ENCODE measurements at regions not wholly inside any gene's neighbourhood (a gene's known extent, or its start where the extent isn't known, plus 50 kb on each side); places are given as distances from the start of the nearest gene placed in this dataset.
"Not testable (repeated sequence)": the region's sequence is repeated elsewhere in the genome, so short reads cannot be mapped to it uniquely, and the experiment has no call there.

DNA sequence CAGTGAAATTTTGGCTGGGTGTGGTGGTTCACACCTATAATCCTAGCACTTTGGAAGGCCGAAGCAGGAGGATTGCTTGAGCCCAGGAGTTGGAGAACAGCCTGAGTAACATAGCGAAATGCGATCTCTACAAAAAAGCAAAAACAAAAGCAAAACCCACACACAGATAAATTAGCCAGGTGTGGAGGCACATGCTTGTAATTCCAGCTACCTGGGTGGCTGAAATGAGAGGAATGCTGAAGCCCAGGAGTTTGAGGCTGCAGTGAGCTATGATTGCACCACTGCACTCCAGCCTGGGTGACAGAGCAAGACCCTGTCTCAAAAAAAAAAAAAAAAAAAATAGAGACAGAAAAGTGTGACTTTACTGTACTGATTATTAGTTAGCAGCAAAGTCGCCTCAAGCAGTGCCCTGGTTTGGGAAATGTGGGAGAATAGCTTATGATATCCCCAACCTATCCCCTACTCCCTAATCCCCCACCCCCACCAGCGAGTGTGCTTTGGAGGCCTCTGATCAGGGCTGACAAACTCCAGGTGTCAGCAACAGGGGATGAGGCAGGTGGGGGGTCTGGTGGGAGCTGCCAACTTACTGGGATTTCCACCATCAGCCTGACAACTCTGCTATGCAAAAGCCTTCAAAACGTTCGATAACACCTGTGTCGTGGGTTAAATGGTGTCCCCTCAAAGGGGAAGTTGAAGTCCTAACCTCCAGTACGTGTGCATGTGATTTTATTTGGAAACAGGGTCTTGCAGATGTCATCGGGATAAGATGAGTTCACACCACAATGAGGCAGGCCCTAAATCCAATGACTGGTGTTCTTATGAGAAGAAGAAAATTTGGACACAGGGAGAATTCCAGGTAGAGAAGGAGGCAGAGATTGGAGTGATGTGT, 124.7 kb upstream of the SDK1 start:
- ChIA-PET CTCF (interaction anchor here (0.7 to 0.9 kb wide), 2 partner anchors 14 to 667 kb away, joined by 3 to 4 read pairs; no protein-coding TSS in a partner anchor), POLR2A (no interaction called here)

DNA sequence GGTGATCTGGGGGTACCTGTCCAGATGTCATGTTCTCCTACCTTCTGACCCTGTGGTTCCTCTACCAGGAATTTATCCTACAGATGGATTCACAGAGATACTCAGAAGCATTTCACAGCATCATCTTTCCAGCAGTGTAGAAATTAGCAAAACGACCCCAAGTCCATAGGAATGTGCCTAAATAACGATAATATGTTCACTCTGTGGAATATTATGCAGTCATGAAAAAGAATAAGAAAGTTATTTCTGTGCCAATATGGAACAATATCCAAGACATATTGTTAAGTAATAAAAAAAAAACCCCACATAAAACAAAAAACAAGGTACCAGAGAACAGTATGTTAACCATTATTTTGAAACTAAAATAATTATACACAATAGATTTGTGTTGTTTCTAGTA, 123.8 kb upstream of the SDK1 start:
- CTCF ChIA-PET, result no interaction called here
- POLR2A ChIA-PET, result no interaction called here

DNA sequence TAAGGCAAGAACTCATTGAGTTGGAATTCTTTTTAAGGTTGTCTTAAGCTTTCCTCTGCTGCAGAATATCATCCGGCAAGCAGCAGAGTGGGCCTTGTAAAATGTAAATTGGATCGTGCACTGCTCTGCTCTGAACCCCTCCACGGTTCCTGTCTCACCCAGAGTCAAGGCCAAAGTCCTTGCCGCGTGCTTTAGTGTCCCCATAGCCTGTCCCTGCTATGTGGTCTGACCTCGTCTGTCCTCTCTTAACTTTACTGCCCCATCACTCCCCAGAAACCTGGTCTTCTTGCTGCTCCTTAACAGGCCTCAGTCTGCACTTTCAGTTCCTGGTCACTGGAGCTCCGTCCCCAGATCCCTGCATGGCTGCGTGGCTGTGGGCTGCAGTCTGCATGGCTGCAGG, 121.6 kb upstream of the SDK1 start:
- ChIA-PET POLR2A (no interaction called here), CTCF (no interaction called here)

DNA sequence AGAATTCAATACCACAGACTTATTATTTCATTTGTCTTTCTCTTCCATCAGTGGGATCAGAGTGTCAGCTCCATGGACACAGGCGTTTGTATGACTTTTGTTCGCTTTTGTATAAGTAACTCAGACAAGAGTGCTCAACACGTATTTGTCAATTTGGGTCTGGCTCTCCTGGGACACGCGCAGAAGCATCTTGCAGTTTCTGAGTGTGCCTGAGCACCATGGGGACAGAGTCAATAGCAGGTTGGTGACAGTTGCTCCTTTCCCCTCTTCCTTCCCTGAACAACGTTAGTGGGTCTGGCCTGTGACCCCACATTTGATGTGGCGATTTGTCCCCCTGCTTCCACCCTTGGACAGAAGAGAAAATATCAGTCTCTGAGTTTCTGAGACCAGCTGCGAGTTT, 120.4 kb upstream of the SDK1 start:
- POLR2A ChIA-PET, result no interaction called here
- CTCF ChIA-PET, result no interaction called here

DNA sequence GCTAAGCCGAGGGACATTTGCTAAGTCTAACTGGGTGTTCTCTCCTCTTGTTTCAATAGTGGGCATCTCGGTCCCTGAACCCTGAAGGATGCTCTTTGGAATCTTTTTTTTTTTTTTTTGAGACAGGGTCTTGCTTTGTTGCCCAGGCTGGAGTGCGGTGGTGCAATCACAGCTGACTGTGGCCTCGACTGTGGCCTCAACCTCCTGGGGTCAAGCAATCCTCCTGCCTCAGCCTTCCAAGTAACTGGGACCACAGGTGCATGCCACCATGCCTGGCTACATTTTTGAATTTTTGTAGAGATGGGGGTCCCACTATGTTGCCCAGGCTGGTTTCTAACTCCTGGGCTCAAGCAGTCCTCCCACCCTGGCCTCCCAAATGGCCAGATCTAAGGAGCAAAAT, 119.0 kb upstream of the SDK1 start:
- CTCF ChIA-PET, POLR2A ChIA-PET: not testable (repeated sequence)

DNA sequence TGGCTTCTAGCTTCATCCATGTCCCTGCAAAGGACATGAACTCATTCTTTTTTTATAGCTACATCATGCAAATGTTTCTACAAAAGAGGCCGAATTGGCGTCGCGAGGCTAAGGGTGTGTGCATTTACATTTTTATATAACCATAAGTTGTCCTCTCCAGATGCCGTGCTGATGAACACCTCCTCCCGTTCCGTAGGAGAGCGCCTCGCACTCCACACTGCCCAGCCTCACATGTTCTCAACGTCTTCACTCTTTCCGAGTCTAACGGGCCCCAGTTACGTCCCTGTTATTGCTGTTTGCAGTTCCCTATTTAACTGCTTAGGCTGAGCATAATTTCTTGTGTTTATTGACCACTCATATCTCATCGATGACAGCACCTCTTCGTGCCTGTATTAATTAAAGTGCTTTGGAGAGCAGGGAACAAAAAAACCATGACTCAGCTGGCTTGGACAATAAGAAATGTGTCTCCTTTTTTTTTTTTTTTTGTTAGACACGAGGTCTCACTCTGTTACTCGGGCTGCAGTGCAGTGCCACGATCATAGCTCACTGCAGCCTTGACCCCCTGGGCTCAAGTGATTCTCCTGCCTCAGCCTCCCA, 113.5 kb upstream of the SDK1 start:
- CTCF ChIA-PET, result no interaction called here

DNA sequence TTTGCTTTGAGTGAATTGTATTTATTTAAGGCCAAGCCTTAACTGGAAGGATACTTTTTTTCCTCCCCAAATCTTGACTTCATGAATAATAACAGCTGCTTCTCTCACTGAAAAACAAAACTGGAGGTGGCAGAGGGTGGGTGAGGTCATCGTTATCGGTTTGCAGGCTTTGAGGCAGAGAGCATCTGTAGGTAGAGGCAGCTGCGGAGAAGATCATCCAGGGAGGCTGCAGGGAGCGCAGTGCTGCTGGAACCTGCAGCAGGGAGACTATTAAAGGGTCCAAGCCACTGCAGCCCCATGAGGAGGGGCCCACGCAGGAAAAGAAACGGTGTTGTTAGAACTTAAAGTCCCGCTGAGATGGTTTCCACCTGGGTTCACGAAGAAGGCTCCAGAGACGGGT, 112.1 kb upstream of the SDK1 start:
- ChIA-PET CTCF (no interaction called here), POLR2A (no interaction called here)

More for the DNA sequence above, 113.5 kb upstream of the SDK1 start:
- POLR2A ChIA-PET, result no interaction called here

DNA sequence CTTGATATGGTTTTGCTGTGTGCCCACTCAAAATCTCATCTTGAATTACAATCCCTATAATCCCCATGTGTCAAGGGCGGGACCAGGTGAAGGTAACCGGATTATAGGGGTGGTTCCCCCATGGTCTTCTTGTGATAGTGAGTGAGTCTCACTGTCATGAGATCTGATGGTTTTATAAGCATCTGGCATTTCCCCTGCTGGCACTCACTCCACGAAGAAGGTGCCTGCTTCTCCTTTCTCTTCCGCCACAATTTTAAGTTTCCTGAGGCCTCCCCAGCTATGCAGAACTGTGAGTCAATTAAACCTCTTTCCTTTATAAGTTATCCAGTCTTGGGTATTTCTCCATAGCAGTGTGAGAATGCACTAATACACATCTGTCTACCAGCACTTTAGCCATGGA, 109.5 kb upstream of the SDK1 start:
- ChIA-PET CTCF (no interaction called here), POLR2A (no interaction called here)

DNA sequence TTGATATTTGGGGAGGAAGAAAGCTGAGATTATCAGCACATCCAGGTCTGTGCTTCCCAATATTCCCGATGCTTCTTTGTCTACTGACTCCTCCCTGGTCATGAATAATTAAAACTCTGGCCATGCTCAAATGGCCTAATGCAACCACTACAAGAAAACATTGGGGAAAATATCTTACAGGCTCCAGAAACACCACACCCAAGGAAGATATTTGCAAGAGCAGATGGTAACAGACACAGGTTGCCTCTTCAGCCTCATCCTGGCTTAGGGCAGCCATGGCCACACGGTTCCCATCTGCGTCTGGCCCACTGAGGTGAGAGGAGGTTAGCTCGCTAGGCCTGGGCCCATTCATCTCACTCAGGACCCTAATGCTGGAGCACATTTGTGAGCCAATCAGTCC, 108.4 kb upstream of the SDK1 start:
- CTCF ChIA-PET, result no interaction called here

DNA sequence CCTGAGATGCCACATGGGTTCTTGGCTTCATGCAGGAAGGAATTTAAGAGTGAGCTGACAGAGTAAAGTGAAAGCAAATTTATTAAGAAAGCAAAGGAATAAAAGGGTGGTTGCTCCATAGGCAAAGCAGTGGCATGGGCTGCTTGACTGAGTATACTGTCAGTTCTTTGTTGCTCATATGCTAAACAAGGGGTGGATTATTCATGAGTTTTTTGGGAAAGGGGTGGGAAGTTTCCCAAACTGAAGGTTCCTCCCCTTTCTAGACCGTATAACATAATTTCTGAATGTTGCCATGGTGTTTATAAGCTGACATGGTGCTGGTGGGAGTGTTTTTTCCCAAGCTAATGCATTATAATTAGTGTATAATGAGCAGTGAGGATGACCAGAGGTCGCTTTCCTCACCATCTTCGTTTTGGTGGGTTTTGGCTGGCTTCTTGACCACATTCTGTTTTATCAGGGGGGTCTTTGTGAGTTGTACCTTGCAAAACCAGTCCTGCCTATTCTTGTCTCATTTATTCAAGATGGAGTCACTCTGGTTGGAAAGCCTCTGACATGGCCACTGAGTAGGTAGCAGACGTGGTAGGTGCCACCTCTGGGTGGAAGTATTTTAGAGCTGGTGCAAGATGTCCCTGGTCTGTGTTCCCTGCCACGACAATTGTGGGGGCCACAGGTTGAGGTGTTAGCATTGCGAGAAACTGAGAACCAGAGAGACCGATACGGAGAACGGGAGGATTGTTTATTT, 107.5 kb upstream of the SDK1 start:
- ChIA-PET CTCF (no interaction called here), POLR2A (no interaction called here)

More for the DNA sequence above, 108.4 kb upstream of the SDK1 start:
- POLR2A ChIA-PET, result no interaction called here

DNA sequence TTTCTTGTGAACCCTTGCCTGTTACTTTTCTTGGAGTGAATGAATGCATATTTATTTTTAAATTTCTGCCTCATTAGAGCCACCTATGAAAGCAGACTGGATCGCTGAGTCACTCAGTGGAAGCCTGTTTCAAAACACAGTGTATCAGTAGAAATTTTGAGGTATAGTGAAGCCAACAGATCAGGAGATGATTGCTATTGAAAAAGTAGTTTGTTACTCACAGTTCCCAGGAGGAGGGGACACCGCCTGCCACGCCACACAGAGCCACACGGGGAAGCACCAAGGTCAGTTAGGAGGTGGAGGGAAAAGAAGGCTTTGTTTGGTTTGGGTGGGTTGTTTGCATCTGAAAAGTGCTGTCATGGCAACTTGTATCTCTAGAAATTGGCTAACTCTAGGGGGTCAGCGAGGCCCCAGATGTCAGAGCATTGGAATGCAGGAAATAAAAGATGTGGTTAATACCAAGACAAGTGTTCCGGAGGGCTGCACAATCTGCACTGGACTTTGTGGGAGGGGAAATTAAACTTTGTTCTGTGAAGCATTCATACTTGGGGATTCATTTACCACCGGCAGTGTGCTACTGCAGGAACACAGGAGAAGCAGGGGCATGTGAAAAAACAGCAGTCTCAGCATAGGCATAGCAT, 106.4 kb upstream of the SDK1 start:
- ChIA-PET POLR2A (no interaction called here), CTCF (no interaction called here)

DNA sequence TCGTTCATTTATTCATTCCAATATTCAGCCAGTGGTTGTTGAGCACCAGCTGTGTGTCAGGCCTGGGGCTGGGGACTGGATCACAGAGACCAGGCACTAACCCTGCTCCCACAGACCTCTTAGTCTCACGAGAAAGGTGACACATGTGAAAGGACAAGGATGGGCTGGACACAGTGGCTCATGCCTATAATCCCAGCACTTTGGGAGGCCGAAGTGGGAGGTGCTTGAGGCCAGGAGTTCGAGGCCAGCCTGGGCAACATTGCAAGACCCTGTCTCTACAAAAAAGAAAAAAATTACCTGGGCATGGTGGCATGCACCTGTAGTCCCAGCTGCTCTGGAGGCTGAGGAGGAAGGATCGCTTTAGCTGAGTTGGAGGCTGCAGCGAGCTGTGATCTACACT, 105.9 kb upstream of the SDK1 start:
- CTCF ChIA-PET, result no interaction called here
- POLR2A ChIA-PET, result no interaction called here

DNA sequence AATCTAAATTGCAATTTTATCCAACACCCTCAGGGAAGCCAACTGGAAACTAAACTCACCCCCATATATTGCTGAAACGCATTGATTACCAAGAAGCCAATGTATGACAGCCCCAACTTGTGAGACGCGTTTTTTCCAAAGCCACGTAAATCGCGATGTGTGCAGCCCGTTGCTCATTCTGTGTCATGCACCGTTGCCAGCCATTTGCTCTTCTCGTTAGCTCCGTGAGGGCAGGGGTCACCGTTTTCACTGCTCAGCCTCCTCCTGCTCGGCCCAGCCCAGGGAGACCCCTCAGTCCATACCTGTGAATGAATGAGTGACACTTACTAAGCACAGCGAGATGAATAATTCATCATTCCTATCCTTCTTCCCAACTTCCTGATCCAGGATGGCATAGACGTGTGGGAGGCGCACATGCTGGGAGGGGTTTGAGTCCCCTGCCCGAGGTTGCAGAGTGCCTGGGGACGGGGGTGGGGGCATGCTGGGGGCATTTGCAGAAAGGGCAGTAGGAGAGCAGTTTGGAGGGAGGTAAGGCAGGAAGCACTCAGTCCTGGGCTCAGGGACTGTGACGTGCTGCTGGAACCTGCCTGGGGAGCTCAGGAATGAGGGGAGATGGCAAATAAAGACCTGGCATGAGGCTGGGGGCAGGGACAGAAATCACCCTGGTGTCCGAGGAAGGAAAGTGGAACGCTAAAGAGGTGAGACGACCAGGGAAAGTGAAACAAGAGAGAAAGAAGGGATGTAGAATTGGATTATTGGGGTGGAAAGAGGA, 104.2 kb upstream of the SDK1 start:
- POLR2A ChIA-PET, result no interaction called here
- CTCF ChIA-PET, result interaction anchor here (1.5 kb wide), 1 partner anchor 130 kb away, joined by 4 read pairs; no protein-coding TSS in a partner anchor

DNA sequence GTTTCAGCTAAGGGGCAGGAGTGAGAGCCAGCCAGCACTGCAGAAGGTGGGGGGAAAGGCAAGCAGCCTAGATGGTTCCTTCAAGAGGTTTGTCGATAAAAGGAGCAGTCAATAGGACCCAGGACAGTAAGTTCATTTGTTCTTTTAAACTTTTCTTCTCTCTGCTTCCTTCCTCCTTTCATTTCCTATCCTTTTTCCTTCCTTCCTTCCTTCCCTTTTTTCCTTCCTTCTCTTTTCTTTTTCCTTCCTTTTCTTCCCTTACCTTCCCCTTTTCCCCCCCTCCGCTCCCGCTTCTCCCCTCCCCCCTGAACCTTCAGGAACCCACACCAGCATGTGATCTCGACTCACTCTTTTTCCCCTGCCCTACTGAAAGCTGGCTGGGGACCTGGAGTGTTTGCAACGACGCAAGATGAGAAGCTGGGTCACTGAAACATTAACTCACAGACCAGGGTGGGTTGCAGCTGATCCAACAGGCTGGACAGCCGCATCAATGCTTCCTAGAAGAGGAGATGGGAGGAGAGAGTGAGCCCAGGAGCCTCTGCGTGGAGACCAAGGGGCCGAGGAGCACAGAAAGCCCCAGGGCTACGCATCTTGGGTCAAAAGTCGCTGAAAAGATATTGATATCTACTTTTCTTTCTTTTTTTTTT, 103.4 kb upstream of the SDK1 start:
- ChIA-PET POLR2A (no interaction called here), CTCF (interaction anchor here (0.6 to 1.5 kb wide), 4 partner anchors 10 to 254 kb away, joined by 3 to 4 read pairs (median 4); no protein-coding TSS in a partner anchor)

DNA sequence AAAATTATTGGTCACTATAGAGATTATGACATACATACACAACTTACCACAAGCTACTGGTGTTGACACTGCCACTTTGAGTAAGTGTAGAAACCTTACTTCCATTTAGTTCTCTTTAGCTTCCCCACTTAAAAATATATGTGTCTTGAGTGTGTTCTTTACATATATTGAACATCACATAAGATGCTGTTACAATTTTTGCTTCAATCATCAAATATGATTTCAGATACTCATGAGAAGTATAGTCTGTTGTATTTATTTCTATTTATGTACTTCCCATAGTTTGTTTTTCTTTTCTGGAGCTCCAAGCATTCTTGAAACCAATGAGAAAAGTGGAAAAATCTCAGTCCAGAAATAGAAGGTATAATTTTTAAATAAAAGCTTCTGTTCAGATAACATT, 102.7 kb upstream of the SDK1 start:
- POLR2A ChIA-PET, result no interaction called here
- CTCF ChIA-PET, result interaction anchor here (0.6 to 1.5 kb wide), 3 partner anchors 9 to 132 kb away, joined by 3 to 4 read pairs (median 4); no protein-coding TSS in a partner anchor

DNA sequence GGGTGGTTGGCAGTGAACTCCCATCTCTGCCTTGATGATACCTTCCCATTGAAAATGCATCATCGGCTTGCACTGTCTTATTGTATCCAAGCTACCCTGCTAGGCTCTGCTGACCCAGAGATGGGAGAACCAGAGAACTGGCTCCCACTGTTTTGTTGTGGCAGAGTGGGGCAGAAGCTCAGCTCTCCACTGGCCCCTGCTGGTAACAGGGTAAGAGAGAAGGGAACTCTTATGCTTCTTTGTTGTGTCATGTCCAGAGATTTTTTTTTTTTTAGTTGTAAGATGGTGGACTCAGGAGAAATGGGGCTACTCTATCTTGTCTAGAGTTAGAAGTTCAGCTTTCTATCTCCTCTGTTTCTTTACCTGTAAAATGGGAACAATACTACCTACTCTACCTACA, 100.5 kb upstream of the SDK1 start:
- ChIA-PET POLR2A (no interaction called here), CTCF (no interaction called here)

DNA sequence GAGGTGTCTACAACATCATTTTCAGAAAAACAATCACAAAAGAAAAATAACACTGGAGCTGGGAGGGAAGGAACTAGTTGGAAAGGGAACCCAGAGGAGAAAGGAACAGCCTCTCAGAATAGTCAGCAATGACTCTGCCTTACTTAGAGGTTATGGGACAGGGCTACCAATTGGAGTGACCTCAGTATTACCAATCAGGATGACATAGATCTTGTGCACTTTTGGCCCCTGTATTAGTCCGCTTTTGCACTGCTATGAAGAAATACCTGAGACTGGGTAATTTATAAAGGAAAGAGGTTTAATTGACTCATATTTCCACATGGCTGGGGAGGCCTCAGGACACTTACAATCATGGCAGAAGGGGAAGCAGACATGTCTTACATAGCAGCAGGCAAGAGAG, 99.7 kb upstream of the SDK1 start:
- ChIA-PET CTCF (no interaction called here), POLR2A (no interaction called here)

DNA sequence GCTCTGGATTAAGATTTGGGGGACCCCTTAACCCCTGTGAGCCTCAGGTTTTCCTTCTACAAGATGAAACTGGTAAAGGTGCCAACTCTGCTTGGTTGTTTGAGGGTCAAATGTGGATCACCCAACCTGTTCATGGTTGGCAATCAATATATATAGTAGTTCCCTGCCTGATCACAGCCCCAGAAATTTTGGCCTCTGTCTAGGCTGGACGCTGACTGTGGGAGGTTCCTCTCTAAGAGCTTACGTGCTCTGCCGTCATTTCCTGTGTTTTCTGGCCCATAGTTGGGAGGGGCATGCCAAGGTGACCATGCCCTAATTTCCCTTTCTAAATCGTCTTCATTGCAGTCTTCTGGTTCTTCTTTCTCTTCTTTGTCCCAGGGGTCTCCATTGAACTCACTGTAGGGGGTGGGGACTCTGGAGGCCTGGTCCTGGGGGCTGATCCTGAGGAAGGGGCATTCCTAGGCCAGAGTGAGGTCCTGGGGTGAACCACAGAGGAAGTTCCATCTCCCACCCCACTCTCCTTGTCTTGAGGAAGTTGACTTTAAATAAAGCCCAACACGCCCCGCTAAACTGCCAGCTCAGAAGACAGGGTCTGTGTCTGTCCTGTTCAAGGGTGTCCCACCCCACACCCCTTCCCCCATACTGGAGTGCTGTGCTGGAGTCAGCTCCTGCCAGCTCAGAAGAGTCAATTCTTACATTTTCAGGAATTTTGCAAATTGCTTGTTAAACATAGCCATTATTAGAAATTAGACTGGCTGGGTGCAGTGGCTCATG, 98.9 kb upstream of the SDK1 start:
- ChIA-PET CTCF (no interaction called here), POLR2A (no interaction called here)

DNA sequence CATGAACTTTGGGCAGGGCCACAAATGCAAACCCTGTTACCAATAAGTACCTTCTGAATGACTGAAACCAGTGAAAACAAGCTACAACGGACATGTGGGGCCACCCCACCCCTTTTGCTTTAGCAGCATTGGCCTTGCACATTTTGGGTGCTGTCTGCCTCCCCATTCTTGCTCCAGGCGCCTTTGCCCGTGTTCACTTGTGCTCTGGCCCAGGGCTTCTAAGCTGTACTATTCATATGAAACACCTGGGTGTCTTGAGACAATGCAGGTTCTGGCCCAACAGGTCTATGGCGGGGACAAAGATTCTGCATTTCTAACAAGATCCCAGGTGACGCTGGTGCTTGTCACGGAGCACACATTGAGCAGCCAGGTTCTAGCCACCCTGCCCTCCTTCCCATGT, 96.5 kb upstream of the SDK1 start:
- ChIA-PET POLR2A (no interaction called here), CTCF (no interaction called here)
